UCSD-AML1 (cell line): ENCODE measurements at regions not wholly inside any gene's neighbourhood (a gene's known extent, or its start where the extent isn't known, plus 50 kb on each side); places are given as distances from the start of the nearest gene placed in this dataset.
A peak's percentile ranks its signal among the peaks of the same experiment; 100 is the strongest.

Experiments used
- DNase-seq: peaks from one replicate; lab custom pipeline; 2025; ENCODE audit not compliant: unreplicated experiment; lab: John Stamatoyannopoulos, UW

DNA sequence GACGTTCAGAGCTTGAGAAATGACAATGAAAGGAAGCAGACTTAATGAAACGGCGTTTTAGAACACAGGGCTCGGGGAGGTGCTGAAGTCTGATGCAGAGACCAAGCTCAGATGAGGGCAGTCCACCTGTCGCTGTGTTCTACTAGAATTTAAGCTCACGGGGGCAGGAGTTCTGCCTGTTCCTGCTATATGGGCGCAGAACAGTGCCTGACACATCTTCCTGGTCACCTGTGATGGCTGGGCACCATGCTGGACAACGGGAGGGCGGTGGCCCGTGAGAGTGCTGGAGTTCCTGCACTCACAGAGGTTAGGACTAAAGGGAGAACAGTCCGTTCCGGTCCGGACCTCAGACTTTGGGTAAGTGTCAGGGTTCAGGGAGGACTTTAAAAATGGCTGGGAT lies 130.6 kb downstream of the ERMARD start:
- no peak for DNase-seq

DNA sequence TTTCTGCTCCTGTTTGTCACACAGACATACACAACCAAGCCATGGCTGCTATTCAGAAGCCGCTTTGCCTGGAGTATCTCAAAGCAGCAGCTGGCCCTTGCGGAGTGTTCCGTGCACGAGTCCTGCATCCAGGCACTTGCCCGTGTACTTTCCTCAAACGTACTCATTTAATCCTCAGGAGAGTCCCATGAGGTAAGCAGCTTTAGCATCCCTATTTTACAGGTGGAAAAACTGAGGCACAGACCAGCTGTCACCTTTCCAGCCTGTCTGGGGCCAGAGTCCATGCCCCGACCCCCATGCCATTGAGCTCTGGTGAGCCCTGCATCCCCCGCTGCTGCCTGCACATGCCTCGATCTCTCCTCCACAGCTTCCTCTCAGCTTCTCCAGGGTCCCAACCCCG lies 130.0 kb downstream of the ERMARD start:
- no peak for DNase-seq

DNA sequence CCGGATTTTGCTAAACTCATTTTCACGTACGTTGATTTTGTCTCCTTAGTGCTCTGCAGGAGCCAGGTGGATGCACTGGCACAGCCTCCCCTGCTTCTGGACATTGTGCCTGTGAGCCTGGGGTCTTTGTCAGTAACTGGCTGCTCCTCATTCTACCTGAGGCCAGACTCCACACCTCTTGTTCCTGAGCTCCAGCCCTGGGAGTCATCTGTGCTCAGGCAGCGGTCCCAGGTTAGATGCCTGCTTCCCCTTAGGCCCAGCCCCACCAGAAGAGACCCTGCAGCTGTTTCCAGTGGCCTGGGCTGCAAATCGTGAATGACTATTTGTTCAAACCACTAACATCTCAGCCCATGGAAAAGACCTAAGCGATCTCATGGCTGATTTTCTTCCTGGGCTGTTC lies 129.1 kb downstream of the ERMARD start:
- DNase-seq = no peak

DNA sequence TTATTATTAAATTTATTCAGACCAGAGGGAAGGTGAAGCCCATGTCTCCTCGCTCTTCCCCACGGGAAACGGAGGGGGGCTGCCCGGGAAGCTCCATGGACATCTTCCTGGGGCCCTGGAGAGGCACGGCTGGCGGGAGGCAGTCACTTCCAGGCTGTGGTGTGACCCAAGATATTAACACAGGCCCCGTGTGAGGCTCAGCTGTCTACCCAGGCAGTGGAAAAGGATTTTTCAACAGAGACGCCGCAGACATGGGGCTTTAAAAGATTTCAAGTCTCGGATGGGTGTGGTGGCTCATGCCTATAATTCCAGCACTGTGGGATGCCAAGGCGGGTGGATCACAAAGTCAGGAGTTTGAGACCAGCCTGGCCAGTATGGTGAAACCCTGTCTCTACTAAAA lies 117.9 kb downstream of the ERMARD start:
- DNase-seq = no peak

DNA sequence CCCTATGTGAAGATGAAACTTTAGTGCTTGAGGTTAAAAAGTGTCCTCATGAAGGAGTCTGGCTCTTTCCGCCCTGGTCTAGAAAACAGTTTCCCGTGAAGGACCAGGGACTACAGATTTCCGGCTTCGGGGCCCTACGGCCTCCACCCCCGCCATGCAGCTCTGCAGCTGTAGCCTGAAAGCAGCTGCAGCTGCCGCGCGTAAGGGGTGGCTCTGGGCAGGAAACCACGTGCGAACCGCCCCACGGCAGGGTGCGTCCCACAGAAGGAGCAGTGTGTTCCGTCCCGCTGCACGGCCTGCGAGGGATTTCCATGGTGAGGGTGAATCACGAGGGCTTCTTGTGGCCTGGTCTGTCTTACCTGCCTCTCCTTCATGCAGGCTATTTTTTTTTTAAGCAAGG lies 117.0 kb downstream of the ERMARD start:
- DNase-seq = peak; percentile 73

DNA sequence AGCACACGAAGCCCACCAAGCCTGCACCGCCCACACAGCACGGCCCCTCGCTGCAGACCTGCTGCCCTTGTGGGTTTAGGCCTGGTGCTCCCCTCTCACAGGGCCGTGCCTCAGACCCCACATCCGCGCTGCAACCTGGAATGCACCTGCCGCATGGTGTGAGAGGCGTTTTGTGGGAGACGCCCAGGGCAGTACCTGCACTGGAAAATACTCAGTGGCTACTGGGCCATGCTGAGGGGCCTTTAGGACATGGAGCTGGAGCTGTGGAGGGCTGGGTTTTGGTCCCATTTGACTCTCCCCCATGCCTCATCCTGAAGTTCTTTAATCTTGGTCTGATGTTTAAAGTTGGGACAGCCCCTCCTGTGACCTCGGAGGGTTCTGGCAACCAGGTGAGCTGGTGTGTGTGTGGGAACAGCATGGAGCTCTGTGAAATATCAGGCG lies 116.3 kb downstream of the ERMARD start:
- no peak for DNase-seq

DNA sequence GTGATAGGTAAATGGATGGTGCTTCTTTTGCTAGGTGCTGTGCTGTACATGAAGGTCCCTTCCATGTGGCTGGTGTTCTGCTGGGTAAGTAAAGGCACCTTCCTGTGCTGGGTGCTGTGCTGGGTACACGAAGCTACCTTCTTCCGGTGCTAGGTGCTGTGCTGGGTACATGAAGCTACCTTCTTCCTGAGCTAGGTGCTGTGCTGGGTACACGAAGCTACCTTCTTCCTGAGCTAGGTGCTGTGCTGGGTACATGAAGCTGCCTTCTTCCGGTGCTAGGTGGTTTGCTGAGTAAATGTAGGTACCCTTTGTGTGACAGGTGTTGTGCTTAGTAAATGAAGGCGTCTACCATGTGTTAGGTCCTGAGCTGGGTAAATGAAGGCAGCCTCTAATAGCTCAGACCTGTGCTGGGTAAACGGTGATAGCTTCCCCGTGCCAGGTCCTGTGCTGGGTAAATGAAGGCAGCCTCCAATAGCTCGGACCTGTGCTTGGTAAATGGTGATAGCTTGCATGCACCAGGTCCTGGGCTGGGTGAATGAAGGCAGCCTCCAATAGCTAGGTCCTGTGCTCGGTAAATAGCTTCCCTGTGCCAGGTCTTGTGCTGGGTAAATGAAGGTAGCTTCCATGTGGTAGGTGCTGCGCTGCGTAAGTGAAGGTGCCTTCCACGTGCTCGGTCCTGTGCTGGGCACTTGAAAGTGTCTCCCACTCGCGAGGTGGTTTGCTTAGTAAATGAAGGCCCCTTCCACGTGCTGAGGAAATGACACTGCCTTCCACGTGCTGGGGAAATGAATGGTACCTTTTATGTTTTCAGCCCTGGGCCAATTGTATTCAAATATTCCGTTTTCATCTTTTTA lies 115.5 kb downstream of the ERMARD start:
- DNase-seq = no peak

DNA sequence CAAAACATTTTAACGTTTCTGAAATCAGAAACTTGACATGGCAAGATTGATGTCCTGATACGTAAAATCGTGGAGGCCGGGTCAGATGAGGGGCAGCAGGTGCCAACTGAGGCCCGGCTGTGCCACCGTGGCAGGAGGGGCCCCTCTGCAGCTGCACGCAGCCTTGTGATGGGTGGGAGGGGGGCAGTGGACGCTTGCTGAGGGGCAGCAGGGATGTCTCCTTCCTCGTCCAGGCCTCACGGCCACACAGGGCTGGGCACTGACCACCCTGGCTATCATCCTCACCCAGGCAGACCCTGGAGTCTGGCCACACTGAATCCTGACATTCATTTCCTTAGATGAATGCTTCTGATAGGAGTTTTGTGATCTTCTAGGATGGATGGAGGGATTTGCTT lies 114.7 kb downstream of the ERMARD start:
- DNase-seq = no peak

DNA sequence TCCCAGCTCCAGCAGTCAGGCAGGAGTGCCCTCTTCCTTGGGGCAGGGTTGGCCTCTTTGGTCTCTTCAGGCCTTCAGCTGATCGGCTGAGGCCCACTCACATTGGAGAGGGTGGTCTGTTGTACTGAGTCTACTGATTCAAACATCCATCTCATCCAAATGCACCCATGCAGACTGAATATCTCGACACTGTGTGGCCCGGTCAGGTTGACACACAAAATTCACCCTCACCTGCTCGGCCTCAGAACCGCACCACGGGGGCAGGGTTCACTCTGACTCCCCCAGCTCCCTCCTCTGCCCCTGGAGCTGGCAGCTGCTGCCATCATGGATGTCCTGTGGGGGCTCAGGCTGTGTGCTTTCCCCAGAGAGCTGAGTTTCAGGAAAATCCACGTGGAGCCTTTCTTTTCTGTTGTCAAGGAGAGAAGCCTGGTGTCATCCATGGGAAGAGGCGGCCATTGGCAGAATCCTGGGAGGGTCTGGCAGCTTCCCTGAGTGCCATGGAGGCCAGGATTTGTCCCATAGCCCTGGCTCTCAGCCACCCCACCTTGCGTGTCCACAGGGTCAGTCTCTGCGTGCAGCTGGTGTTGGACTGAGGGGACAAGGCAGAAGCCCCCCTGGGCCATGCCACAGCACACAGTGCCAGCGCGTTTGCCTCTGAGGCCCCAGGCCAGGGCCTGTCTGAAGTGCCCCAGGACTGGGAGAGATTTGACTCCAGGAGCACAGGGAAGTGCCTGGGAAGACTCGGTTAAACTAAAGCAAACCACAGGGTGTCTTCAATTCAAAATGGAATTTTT lies 114.1 kb downstream of the ERMARD start:
- DNase-seq = no peak

DNA sequence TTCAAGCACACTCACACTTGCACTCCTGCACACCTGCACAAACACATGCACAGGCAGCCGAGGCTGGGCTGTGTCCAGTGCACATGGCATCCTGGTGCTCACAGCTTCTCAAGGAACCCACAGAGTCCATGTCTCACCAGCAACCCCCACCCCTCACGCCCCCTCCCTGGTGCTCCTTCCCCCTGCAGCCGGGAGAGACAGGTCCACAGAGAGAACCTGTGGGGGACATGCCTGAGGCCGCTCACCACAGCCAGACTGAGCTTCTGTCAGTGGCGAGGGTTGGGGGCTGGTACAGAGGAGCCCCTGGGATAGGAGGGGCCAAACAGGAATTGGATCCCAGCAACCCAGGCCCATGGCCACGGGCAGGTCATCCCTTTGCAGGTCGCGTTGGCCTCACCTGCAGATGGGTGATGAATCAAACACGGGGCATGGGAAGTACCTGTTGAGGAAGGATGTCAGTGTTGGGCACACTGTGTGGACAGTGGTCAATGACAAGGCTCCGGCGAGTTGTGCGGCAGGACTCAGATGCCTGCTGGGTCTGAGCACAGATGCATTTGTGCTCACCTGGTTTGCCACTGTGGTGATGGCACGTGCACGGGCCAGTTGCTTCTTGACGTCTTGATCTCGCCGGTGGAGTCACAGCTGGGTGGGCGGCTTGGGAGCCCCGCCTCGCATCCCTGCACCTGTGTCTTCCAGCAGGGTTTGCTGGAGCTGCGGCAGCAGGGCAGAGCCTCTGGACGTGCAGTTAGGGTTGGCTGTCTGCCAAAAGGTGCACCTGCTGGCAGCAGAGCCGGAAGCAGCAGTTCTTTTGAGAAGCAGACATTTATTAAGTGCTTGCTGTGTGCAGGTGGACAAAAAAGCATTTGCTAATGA lies 113.0 kb downstream of the ERMARD start:
- DNase-seq = no peak

DNA sequence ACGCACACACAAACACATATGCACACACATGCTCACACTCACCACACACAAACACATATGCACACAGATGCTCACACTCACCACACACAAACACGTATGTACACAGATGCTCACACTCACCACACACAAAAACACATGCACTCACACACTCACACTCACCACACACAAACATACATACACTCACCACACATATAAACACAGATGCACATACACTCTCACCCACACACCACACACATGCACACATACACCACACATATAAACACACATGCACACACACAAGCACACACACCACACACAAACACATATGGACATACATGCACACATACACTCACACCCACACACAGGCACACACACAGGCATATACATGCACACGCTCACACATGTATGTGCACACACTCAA lies 112.3 kb downstream of the ERMARD start:
- no peak for DNase-seq

DNA sequence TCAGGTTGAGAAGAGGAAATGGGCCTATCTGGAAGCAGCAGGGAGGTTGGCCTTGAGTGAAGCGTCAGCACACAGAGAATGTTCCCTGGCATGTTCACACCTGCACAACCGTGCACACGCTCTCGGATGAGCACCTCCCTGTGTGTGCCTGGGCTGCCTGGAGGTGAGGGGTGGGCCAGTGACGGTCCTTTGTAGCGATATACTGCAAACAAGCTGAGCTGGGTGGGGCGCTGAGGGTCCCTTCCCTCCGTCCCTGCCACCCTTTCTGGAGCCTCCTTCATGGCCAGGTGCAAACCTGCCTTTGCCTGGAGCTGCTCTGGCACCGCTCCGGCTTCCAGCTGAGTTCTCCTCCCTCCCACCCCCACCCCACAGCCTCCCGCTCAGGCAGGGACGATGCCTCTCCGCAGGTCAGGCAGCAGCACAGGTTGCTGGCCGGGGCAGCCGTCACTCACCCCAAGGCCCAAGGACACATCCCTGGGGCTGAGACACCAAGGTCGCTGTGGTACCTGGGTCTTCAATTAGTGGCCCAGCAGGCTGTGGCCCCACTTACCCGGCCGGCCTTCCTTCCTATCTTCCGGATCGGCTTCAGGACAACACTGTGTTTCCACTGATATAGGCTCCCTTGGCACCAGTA lies 111.6 kb downstream of the ERMARD start:
- DNase-seq = no peak

DNA sequence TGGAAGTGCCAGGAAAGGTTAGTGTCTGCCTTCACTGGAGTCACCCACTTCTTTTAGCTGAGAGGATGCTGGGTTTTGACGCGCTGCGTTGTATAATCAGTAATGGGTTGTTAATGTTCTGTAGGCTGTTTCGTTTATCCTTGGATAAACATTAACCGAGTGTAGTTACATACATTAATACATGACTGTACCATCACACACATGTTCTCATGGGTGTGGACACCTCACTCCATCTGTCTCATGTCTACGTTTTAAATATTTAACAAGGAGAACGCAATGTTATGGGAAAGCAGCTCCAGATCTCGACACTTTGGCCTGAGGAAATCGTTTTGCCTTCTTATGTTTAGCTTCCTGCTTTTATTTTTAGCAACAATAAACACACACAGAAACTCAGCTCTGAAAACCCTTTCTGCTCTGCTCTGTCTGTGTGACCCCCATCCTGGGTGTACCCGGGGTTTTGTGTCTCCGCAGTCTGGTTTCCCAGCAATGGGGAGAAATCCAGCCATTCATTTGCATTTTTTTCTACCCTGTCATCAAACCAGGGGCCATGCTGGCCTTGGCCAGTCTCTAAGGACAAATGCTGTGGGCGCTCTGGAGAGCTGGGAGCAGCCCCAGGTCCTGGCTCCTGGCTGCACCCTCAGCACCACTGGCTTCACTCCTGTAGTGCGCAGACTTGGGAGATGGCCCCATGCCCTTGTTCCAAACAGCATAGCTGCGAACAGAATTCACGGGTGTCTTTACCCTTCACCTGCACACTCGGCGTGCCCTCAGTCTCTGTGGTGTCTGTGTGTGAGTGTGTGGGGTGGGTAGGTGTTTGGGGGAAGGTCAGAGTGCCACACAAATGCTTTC lies 110.8 kb downstream of the ERMARD start:
- DNase-seq = no peak

DNA sequence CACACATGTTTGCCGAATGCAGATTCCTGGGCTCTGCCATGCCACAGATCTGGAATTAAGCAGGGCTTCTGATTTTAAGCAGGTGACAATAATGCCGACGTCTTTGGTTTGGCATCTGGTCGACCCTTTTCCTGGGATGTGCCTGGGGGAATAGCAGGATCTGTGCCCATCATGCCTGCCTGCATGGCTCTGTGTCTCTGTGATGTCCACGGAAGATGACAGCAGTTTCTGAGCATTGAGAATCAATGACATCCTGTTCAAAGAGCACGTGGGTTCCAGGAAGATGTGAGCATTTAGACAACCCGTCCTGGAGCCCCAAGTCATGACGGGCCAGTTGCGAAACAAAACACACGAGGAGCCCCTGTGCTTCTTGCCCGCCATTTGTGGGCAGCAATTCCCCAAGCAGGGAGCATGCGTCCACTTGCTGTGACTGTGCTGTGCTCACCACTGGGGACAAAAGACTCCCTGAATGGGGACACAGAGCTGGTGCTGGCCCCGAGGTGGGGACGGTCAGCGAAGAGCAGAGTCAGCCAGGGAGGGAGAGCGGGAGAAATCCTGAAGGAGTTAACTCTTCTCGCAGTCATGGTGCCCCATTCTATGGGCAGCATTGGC lies 110.1 kb downstream of the ERMARD start:
- DNase-seq = no peak

DNA sequence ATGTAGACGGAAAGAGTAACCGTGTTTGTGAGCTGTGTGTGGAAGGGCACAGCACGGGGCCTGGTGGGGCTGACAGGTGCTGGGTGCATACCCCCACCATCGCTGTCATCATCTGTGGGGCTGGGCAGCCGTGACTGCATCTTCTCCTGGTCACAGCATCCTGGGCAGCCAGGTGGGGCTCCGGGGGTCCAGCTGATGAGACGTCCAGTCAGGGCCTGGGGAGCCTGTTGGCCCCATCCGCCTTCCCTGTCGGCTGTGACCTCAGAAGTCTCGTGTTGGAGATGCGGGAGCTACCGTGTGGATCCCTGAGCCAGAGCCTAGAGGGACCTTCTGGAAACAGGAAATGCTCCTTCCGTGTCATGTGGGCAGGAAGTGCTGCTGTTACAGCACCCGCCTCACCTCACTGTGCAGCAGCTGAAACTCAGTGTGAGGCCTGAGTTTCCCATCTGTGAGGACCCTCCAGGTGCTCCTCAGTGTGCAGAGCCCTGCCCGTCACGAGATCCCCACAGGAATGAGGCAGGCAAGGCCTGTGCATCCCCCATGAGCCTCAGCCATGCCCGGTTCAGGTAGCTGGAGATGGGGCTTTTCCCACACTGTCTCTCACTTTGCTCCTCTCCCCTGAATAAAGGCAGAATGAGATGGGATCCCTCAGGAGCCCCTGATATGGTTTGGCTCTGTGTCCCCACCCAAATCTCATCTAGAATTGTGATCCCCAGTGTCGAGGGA lies 108.7 kb downstream of the ERMARD start:
- DNase-seq = peak; percentile 26

DNA sequence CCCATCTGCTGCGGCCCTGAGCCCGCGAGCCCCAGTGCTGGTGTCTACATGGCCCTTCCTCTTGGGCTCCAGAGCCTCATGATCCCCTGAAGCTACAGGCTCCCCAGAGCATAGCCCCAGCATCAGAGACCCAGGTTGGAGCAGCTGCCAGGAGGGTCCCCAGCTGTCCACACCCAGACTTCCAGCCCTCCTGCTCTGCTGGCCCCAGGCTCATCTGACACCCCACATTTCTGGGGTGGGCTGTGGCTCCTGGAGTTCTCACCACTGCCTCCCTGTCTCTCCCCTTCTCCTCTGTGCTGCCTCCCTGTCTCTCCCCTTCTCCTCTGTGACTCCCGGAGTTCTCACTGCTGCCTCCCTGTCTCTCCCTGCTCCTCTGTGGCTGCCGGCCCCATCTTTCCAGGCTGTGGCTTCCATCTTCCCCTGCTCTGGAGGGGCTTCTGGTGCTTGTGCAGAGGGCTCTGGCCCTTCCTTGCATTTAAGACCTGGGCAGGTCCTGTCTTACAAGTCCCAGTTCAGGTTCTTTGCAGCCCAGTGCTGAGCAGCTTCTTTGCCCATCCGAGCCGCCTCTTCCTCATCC lies 108.1 kb downstream of the ERMARD start:
- DNase-seq = no peak

DNA sequence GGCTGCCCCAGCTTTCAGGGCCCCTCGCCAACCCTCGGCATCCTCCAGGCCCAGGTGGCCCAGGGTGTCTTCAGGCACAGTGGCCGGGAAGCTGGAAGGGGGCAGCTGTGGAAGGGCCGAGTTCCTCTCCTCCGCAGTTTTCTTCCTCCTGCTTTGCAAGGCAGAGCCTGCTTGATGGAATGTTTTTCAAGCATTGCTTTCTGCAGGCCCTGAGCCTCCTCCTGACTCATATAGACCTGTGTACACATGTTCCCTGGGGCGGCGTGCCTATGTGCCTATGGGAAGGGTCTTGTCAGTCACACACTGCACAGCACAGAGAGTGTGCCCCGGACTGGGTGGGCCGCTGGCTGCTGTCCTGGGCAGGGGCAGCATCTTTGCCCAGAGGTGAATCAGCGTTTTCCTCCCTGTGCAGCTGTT lies 107.5 kb downstream of the ERMARD start:
- no peak for DNase-seq

DNA sequence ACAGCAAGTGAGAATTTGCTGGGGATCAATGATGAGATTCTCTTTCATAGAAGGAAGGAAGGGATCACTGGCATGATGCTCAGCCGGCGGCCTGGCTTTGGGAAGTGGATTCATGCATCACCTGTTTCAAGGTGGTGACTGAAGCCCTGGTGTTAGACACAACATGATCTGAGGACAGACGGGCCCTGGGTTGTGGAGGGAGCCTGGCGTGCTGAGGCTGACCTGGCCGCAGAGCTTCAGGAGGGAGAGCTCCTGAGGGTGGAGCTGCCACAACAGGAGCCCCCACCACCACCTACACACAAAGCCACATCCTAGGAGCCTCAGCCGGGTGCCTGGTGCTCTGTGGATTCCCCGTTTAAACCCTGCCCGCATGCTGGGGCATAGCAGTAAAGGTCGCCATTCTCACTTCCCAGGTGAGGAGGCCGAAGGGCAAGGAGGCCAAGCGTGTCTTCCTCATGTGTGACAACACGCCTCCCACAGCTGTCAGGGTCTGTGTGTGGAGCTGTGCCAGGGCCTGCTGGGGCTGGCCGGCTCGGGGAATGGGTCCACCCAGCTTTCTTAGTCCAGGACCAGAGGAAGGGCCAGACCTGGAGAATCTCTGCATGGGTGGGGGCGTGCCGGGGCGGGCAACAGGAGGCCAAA lies 107.0 kb downstream of the ERMARD start:
- no peak for DNase-seq
